ENCODE measurements at regions not wholly inside any gene's neighbourhood (a gene's known extent, or its start where the extent isn't known, plus 50 kb on each side); places are given as distances from the start of the nearest gene placed in this dataset.

DNA sequence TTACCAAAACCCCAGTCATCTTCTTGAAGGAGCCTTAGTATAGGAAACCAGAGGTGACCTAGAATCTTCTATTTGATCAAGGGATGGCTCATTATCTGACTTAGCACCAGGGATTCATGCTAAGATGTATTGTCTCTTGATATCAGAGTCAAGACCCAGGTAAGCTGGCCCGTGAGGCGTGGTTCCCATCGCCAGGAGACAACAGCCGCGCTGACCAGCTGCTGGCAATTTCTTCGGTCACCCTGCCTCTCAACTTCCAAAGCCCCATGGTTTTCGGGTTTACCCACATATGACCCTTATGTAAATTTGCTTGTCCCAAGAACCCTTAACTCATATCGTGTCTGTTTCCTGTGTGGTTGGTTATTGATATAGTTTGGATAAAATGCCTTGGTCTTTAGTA lies 77.7 kb upstream of the VSTM2B start:
- H3K27ac ChIP-seq (ENCODE audit: low read length): no peak overlapping the region
- H3K27me3 ChIP-seq (ENCODE audit: insufficient read depth, low read depth, low read length): no peaks in the 10 kb centered on the region
- H3K9me2 ChIP-seq (ENCODE audit: insufficient read depth, low read length): no peaks in the 10 kb centered on the region

DNA sequence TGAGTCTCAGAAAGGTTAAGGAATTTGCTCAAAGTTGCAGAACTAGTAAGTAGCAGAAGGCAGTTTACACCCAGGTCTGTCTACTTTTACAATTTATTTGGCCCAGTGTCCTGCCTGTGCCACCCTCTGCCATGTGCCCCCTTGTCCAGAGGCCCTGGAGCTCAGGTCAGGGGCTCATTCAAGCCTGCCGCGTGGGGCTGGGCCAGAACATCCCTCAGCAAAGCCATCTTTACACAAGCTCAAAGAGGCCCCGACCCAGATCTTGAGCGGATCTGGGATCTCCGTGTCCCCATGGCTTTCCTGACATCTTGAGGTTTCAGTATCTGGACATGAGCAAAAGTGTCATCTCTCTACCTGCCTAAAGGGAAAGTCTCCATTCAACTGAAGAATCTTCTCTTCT lies 76.4 kb upstream of the VSTM2B start:
- Histone ChIP-seq H3K4me3 (ENCODE audit: low read length) (no peak overlapping the region), H3K36me3 (ENCODE audit: insufficient read depth, low read length) (no peaks in the 10 kb centered on the region), H3K4me2 (ENCODE audit: low read length) (no peak overlapping the region), H3K9me2 (ENCODE audit: insufficient read depth, low read length) (no peaks in the 10 kb centered on the region), H3K27me3 (ENCODE audit: insufficient read depth, low read depth, low read length) (no peaks in the 10 kb centered on the region), H3K27ac (ENCODE audit: low read length) (no peak overlapping the region), H3K9me3 (ENCODE audit: low read length) (no peaks in the 10 kb centered on the region), H4K20me1 (ENCODE audit: insufficient read depth) (no peaks in the 10 kb centered on the region), H3K79me2 (replicated peaks; ENCODE audit: insufficient read depth, low read length) (no peaks in the 10 kb centered on the region), H3K9ac (ENCODE audit: low read length) (no peak overlapping the region), H3F3A (ENCODE audit: insufficient read depth, low read length, poor library complexity, severe bottlenecking) (no peaks in the 10 kb centered on the region), H2AFZ (ENCODE audit: low read depth, low read length) (no peak overlapping the region)
- no peak for TF ChIP-seq TAF1 (IDR thresholded peaks at IDR 0.05; ENCODE audit: low read depth)

More for the DNA sequence above, 77.7 kb upstream of the VSTM2B start:
- Histone ChIP-seq H4K20me1 (ENCODE audit: insufficient read depth) (no peaks in the 10 kb centered on the region), H3K79me2 (replicated peaks; ENCODE audit: insufficient read depth, low read length) (no peaks in the 10 kb centered on the region), H3K9me3 (ENCODE audit: low read length) (no peaks in the 10 kb centered on the region), H2AFZ (ENCODE audit: low read depth, low read length) (no peak overlapping the region), H3K9ac (ENCODE audit: low read length) (no peak overlapping the region), H3K4me3 (ENCODE audit: low read length) (no peak overlapping the region), H3F3A (ENCODE audit: insufficient read depth, low read length, poor library complexity, severe bottlenecking) (no peaks in the 10 kb centered on the region), H3K4me2 (ENCODE audit: low read length) (no peak overlapping the region), H3K36me3 (ENCODE audit: insufficient read depth, low read length) (no peaks in the 10 kb centered on the region)
- TF ChIP-seq, protein P1, sequence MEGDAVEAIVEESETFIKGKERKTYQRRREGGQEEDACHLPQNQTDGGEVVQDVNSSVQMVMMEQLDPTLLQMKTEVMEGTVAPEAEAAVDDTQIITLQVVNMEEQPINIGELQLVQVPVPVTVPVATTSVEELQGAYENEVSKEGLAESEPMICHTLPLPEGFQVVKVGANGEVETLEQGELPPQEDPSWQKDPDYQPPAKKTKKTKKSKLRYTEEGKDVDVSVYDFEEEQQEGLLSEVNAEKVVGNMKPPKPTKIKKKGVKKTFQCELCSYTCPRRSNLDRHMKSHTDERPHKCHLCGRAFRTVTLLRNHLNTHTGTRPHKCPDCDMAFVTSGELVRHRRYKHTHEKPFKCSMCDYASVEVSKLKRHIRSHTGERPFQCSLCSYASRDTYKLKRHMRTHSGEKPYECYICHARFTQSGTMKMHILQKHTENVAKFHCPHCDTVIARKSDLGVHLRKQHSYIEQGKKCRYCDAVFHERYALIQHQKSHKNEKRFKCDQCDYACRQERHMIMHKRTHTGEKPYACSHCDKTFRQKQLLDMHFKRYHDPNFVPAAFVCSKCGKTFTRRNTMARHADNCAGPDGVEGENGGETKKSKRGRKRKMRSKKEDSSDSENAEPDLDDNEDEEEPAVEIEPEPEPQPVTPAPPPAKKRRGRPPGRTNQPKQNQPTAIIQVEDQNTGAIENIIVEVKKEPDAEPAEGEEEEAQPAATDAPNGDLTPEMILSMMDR (IDR thresholded peaks at IDR 0.05; ENCODE audit: poor library complexity, severe bottlenecking): no peak
- TF ChIP-seq MXI1 (conservative IDR thresholded peaks at IDR 0.05; ENCODE audit: poor library complexity, severe bottlenecking) (no peak), RAD21 (conservative IDR thresholded peaks at IDR 0.05) (no peak), POLR2AphosphoS5 (IDR thresholded peaks at IDR 0.05) (no peak), EZH2 (IDR thresholded peaks at IDR 0.05; ENCODE audit: borderline replicate concordance, insufficient read depth, low read length, poor library complexity, severe bottlenecking) (no peak), TAF1 (IDR thresholded peaks at IDR 0.05; ENCODE audit: low read depth) (no peak), EP300 (conservative IDR thresholded peaks at IDR 0.05; ENCODE audit: poor library complexity, severe bottlenecking) (no peak), SMC3 (conservative IDR thresholded peaks at IDR 0.05; ENCODE audit: poor library complexity) (no peak)
- TF ChIP-seq, protein P2, sequence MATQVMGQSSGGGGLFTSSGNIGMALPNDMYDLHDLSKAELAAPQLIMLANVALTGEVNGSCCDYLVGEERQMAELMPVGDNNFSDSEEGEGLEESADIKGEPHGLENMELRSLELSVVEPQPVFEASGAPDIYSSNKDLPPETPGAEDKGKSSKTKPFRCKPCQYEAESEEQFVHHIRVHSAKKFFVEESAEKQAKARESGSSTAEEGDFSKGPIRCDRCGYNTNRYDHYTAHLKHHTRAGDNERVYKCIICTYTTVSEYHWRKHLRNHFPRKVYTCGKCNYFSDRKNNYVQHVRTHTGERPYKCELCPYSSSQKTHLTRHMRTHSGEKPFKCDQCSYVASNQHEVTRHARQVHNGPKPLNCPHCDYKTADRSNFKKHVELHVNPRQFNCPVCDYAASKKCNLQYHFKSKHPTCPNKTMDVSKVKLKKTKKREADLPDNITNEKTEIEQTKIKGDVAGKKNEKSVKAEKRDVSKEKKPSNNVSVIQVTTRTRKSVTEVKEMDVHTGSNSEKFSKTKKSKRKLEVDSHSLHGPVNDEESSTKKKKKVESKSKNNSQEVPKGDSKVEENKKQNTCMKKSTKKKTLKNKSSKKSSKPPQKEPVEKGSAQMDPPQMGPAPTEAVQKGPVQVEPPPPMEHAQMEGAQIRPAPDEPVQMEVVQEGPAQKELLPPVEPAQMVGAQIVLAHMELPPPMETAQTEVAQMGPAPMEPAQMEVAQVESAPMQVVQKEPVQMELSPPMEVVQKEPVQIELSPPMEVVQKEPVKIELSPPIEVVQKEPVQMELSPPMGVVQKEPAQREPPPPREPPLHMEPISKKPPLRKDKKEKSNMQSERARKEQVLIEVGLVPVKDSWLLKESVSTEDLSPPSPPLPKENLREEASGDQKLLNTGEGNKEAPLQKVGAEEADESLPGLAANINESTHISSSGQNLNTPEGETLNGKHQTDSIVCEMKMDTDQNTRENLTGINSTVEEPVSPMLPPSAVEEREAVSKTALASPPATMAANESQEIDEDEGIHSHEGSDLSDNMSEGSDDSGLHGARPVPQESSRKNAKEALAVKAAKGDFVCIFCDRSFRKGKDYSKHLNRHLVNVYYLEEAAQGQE (IDR thresholded peaks at IDR 0.05; ENCODE audit: borderline replicate concordance): no peak

DNA sequence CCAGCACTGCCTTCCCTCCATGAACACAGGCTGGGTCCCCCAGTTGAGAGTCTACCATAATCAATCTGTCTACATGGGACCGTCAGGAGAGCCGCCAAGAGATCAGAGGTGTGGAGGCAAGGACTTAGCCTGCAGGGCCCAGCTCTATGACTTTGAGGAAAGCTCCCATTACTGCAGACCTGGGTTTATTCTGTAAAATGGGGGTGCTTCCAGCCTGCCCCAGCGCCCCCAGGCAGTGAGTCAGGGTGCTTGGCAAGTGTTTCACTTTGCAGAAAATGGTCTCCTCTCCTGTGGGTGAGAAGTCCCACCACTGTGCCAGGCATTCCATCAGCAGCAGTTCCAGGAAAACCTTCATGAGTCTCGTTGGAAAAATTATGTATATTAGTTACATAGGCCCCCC lies 75.5 kb upstream of the VSTM2B start:
- H3K27ac ChIP-seq (ENCODE audit: low read length): no peak overlapping the region
- TF ChIP-seq EZH2 (IDR thresholded peaks at IDR 0.05; ENCODE audit: borderline replicate concordance, insufficient read depth, low read length, poor library complexity, severe bottlenecking): no peak
- no peak for TF ChIP-seq EP300 (conservative IDR thresholded peaks at IDR 0.05; ENCODE audit: poor library complexity, severe bottlenecking)
- no peak for TF ChIP-seq POLR2AphosphoS5 (IDR thresholded peaks at IDR 0.05)
- TF ChIP-seq RAD21 (conservative IDR thresholded peaks at IDR 0.05): no peak
- no peak for TF ChIP-seq MXI1 (conservative IDR thresholded peaks at IDR 0.05; ENCODE audit: poor library complexity, severe bottlenecking)
- TF ChIP-seq, protein P1 (IDR thresholded peaks at IDR 0.05; ENCODE audit: poor library complexity, severe bottlenecking): no peak
- no peak for TF ChIP-seq SMC3 (conservative IDR thresholded peaks at IDR 0.05; ENCODE audit: poor library complexity)
- TF ChIP-seq, protein P2 (IDR thresholded peaks at IDR 0.05; ENCODE audit: borderline replicate concordance): no peak
- no peak for TF ChIP-seq TAF1 (IDR thresholded peaks at IDR 0.05; ENCODE audit: low read depth)
- H3K9me3 ChIP-seq (ENCODE audit: low read length): no peaks in the 10 kb centered on the region
- H3K4me2 ChIP-seq (ENCODE audit: low read length): no peak overlapping the region
- H3F3A ChIP-seq (ENCODE audit: insufficient read depth, low read length, poor library complexity, severe bottlenecking): no peaks in the 10 kb centered on the region
- no peak overlapping the region for H3K9ac ChIP-seq (ENCODE audit: low read length)
- H2AFZ ChIP-seq (ENCODE audit: low read depth, low read length): no peak overlapping the region
- no peaks in the 10 kb centered on the region for H4K20me1 ChIP-seq (ENCODE audit: insufficient read depth)
- H3K4me3 ChIP-seq (ENCODE audit: low read length): no peak overlapping the region
- no peaks in the 10 kb centered on the region for H3K27me3 ChIP-seq (ENCODE audit: insufficient read depth, low read depth, low read length)
- no peaks in the 10 kb centered on the region for H3K9me2 ChIP-seq (ENCODE audit: insufficient read depth, low read length)
- H3K36me3 ChIP-seq (ENCODE audit: insufficient read depth, low read length): no peaks in the 10 kb centered on the region
- H3K79me2 ChIP-seq (replicated peaks; ENCODE audit: insufficient read depth, low read length): no peaks in the 10 kb centered on the region

Measured in neural cell (in vitro differentiated cells).